HuH-7 (cell line): ENCODE measurements at regions not wholly inside any gene's neighbourhood (a gene's known extent, or its start where the extent isn't known, plus 50 kb on each side); places are given as distances from the start of the nearest gene placed in this dataset.

Experiments used
- DNase-seq: peaks from one replicate; pipeline ENCODE4 v3.0.0; 2011; ENCODE audit warnings: low spot score

DNA sequence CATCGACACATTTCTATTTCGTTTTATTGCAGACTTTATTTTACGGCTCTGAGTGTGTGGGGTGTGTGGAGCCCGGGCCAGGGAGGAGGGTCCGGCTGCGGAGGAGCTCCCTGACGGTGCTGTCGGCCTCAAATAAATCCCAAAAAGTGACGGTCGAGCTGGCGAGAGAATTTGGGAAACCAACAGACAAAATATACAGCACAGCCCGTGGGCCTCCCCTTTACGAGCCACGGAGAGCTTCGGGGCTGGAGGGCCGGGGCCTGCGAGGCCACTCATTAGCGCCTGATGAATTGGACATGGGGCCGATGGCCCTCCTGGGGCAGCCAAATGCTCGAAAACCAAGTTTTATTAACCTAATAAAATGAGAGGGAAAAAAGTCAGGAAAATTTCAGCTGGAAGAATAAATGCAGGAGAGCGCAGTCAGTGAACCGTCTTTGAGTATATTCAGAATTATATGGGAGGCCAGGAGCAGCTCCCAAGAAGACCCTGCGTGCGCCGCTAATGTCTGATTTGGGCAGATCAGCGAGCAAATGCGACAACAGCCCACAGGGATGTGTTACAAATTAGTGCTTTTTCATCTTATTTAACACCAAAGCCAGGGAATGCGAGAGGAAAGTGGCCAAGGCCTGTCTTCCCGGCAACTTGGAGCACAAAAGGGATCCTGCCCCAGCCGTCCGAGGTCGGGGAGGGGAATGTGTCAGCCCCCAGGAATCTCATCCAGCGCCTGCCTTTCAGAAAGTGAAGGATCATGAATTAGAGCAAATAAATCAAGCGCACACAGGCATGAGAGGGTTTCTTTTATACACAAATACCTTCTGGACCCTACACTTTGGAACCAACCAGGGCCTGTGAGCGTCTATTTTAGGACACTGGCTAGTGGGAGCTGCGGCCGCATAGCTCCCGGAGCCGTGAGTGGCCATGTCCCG, 249.1 kb downstream of the C16orf95 start:
- no peak for DNase-seq

DNA sequence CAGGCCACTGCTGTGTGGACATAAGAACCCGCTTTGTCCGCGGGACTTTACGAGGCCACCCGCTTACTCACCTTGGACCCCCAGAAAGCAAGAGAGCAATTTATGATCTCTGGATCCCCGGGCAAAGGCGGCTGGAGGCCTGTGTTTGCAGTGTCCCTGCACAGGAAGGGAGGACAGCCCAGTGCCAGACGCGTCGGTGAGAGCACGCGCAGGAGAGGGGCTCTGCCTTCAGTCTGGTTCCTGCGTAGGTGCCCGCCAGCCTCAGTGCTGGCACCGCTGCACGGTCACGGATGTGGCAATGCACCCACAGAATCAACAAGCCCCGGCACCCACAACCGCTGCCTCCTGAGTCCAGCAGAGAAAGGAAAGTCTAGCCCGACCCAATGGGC, 248.4 kb downstream of the C16orf95 start:
- no peak for DNase-seq

DNA sequence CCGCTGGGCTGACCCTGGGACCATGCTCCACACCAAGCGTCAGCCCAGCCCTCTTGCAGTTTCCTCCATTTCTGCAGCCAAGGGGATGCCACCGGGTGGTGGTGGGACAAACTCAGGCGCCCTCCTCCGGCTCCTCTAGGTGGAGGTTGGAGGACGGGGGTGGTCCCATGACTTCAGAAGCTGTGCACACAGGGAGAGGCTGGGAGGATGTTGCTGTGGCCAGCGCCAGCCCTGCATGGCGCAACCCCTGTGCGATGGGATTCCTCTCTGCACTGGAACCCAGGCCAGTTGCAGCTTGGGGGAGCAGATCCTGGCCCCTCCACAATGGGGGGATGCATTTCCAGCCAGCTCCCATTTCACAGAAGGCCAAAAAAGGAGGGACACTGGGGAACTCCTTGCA, 246.5 kb downstream of the C16orf95 start:
- no peak for DNase-seq

DNA sequence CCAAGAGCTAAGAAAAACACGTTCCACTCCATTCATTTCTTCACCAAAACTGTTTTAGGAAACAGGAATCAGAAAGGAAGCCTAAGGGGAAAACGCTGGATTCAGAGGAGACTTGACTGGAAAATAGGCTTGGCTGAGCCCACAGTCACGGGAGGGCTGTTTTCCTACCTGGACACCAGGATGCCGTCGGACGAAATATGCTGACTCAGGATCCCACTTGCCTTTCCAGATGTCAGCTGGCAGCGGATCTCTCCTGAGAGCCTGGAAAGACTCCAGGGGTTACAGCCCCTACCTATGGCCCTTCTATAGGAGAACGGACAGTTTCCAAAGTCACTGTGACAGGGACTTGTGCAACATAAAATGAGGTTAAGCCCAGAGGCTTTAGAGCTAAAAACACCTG, 245.1 kb downstream of the C16orf95 start:
- no peak for DNase-seq

DNA sequence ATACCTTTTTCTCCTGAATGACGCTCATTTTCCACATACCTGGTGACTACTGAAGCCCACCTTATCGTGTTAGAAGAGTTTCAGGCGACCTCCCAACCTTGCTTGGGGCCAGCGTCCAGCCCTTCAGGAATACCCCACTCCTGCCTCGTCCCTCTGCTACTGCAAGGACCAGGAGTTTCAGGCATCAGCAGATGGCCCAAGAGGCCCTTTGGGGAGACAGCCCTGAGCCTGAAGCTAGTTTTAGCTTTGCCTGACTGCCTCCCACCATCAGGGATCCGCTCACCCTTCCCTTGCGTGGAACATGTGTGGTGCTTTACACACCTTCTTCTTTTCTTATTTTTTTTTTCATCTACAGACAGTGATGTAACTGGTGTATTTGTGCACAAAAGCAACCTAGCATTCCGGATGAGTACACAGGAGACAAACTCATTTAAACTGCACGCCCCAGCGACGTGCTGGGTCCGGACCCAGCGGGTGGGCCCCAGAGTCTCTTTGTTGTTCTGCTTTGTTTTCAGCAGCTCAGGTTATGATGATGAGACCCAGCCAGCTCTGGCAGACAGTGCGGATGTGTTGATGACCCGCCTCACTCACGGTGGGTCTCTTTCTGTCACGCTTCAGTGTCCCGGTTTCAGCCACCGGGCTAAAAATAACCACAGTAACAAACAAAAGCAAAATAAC, 242.4 kb downstream of the C16orf95 start:
- no peak for DNase-seq

- no peak for DNase-seq
These were observed 241.8 kb downstream of the C16orf95 start for GRCh38 chr16:87075319-87075860.

- no peak for DNase-seq
These were observed 240.8 kb downstream of the C16orf95 start for GRCh38 chr16:87076331-87076949.

DNA sequence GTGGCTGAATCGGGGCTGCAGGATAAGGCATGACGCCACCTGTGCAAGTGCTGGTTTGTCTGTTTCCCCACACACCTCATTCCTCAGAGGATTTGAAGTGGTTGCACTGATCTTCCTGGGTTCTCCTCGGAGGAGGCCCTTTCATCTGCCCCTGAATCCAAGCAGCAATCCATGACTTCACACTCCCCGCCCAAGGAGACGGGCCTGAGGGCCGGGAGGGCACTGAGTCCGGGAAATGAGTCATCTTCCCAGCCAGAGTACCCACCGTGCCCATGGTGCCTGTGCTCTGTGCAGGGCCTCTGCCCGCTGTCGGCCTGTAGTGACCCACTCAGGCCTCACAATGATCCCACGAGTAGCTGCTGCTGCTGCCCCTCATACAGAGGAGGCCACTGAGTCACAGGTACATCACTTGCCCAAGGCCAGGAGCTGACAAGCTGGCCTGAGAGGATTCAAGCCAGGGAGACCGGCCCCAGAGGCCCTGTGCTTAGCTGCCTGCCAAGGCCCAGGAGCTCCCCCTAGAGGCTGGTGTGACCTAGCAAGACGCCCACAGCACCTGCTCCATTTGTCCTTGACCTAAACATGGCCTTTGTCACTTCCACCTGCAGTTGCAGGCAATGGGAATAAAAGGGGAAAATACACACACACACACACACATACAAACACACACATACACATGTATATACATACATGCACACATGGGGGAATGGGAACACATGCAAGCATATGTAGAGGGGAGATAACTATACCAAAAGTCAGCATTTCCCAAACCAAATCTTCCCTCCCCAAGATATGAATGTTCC, 240.0 kb downstream of the C16orf95 start:
- DNase-seq: peak; percentile 74

GRCh38 chr16:87077750-87078127, 239.5 kb downstream of the C16orf95 start:
- DNase-seq: no peak

DNA sequence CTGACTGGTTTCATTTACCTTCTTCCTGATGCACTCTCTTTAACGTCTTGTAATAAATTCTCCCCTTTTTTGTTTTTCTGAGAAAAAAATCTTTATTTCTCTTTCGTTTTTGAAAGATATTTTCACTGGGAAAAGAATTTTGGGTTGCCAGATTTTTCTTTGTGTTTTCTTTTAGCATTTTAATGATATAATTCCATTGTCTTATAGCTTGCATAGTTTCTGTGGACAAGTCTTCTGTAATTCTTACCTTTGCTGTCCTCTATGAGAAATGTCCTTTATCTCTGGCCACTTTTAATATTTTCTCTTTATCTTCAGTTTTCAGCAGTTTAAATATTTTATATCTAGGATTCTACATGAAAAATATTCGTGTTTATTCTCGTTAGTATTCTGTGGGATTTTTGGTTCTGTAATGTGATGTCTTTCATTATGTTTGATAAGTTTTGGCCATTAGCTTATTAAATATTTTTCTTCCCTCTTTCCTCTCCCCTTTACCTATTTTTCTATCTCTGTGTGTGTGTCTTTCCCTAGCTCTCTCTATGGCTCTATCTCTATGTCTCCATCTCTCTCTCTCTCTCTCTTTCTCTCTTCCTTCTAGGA, 236.5 kb downstream of the C16orf95 start:
- DNase-seq: no peak

GRCh38 chr16:87085441-87085840, 231.8 kb downstream of the C16orf95 start:
- no peak for DNase-seq

GRCh38 chr16:87086156-87086555, 231.0 kb downstream of the C16orf95 start:
- DNase-seq: no peak

- no peak for DNase-seq
These were observed 230.6 kb downstream of the C16orf95 start for GRCh38 chr16:87086575-87086974.

DNA sequence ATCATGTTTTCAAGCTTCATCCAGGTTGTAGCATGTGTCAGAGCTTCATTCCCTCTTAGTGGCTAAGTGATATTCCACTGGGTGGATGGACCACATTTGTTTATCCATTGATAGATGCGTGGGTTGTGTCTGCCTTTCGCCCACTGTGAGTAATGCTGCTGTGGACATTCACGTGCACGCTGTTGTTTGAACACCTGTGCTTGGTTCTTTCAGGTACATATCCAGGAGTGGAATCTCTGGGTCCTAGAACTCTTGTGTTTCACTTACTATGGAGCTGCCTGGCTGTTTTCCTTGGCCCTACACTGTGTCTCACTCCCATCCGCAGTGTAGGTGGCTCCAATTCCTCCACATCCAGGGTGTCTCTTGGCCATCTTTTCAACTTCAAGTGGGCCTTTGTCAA, 224.2 kb downstream of the C16orf95 start:
- DNase-seq: no peak

DNA sequence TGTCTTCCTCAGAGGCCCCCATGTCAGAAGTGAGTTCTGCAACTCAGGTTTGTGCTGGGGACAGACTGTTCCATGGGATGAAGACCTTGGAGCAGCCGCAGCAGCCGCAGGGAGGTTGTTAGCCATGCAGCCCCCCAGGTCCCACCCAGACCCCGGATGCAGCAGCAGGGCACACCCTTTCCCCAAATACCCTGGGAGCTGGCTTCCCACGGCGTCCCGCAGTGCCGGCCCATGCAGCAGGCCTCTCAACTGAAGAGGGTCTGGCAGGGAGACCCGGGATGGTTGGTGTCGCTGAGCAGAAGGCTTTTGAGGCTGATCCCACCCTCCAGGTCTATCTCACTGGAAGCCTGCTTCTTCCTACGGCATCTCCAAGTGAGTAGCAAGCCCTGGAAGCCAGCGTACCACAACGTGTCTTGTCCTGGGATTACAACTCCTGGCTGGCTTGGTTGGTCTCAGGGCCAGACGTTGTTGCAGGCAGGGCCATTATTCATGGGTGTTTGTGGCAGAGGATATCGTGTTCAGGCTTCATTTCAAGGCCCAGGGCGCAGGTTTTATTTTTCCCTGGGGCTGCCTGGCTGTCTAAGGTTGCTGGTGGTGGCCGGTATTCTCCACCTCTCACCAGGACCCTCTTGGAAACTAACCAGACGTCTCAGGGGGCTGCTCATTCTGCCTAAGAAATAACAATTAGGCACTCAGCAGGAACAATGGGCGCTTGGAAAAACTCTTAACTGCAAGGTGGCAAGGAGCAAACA, 223.2 kb downstream of the C16orf95 start:
- no peak for DNase-seq

GRCh38 chr16:87094556-87094865, 222.7 kb downstream of the C16orf95 start:
- DNase-seq: no peak

GRCh38 chr16:87095271-87095670, 221.9 kb downstream of the C16orf95 start:
- DNase-seq: no peak

DNA sequence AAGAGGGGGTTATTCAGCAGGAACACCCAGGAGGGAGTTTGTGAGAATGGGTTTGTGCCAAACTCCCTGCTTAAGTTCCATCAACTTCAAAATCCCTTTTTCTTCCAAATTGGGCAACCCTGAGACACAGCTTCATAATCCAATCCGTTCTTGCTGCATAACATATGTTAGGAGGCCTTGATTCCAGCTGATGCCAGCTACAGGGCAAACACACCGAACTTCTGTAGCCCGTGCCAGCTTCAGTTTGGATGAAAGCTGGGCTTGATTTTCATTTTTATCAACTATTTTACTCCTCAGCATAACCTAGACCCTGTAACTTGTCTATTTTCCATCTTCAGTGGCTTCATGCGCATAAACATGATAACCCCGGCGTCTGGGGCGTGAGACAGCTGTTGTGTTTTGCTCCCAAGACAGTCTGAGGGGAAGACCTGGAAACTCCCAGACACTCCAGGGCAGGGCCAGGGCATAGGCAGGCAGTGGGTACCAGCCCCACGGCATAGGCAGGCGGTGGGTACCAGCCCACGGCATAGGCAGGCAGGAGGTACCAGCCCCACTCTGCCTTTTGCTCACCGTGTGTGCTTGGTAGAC, 220.4 kb downstream of the C16orf95 start:
- no peak for DNase-seq

GRCh38 chr16:87098361-87098760, 218.8 kb downstream of the C16orf95 start:
- DNase-seq: no peak

GRCh38 chr16:87098976-87099720, 218.0 kb downstream of the C16orf95 start:
- DNase-seq: no peak
